WTC11 (cell line): ENCODE measurements at regions not wholly inside any gene's neighbourhood (a gene's known extent, or its start where the extent isn't known, plus 50 kb on each side); places are given as distances from the start of the nearest gene placed in this dataset.

Source experiments
- ATF1 ChIP-seq: sonication (generic); formaldehyde crosslinking; IDR thresholded peaks from 2 replicates; pipeline ENCODE4 v1.8.1; 2023; ENCODE audit warnings: mild to moderate bottlenecking, moderate library complexity, missing genetic modification reagents
- CTCF ChIP-seq: fragments of 200-600 bp; IDR thresholded peaks from 2 replicates; pipeline ENCODE4 v1.8.0; 2022; ENCODE audit warnings: antibody characterized with exemption
- FOXJ3 ChIP-seq: sonication (generic); formaldehyde crosslinking; IDR thresholded peaks from 2 replicates; pipeline ENCODE4 v1.9.0; 2021; ENCODE audit warnings: missing genetic modification reagents, mild to moderate bottlenecking, borderline replicate concordance

GRCh38 chr2:142286618-142287017 is 155.8 kb upstream of the LRP1B start:
- TF ChIP-seq ATF1 (CRISPR knock-in tag) (no peak), FOXJ3 (CRISPR knock-in tag) (no peak), CTCF (peak; percentile 74)
